NT2/D1 (cell line): ENCODE measurements at regions not wholly inside any gene's neighbourhood (a gene's known extent, or its start where the extent isn't known, plus 50 kb on each side); places are given as distances from the start of the nearest gene placed in this dataset.
A peak's percentile ranks its signal among the peaks of the same experiment; 100 is the strongest.

ENCODE experiments used
- DNase-seq: peaks from one replicate; pipeline ENCODE4 v3.0.0-alpha.2; 2011; ENCODE audit warnings: low read depth, low spot score
- H3K27me3 ChIP-seq: 2 replicates; pipeline ENCODE4 v1.6.0; 2011; ENCODE audit warnings: mild to moderate bottlenecking; ENCODE audit not compliant: insufficient read length, insufficient read depth
- H3K36me3 ChIP-seq: 2 replicates; pipeline ENCODE4 v1.6.1; 2011; ENCODE audit warnings: mild to moderate bottlenecking, low read length, mixed read lengths; ENCODE audit not compliant: insufficient read depth, insufficient read length
- H3K4me1 ChIP-seq: 2 replicates; pipeline ENCODE4 v1.5.1; 2011; ENCODE audit not compliant: insufficient read depth, insufficient read length
- H3K4me3 ChIP-seq: 2 replicates; pipeline ENCODE4 v1.5.1; 2011; ENCODE audit warnings: low read depth; ENCODE audit not compliant: insufficient read length
- H3K9ac ChIP-seq: 2 replicates; pipeline ENCODE4 v1.6.0; 2011; ENCODE audit warnings: low read depth; ENCODE audit not compliant: insufficient read length
- H3K9me3 ChIP-seq: 2 replicates; pipeline ENCODE4 v1.5.1; 2011; ENCODE audit warnings: mild to moderate bottlenecking, low read length; ENCODE audit not compliant: insufficient read depth
- SUZ12 ChIP-seq: IDR thresholded peaks from 2 replicates; pipeline ENCODE4 v1.6.1; 2011; ENCODE audit not compliant: insufficient read length, insufficient read depth; ENCODE audit errors: extremely low read depth
- YY1 ChIP-seq: IDR thresholded peaks from 2 replicates; pipeline ENCODE4 v1.6.1; 2011; ENCODE audit not compliant: insufficient read length, insufficient read depth
- ZNF274 ChIP-seq: IDR thresholded peaks from 2 replicates; pipeline ENCODE4 v1.6.1; 2011; ENCODE audit warnings: mild to moderate bottlenecking, low read depth, low read length

GRCh38 chr3:40845447-40845846, 320.7 kb downstream of the ZNF621 start:
- Histone ChIP-seq H3K4me3 (no peak overlapping the region), H3K27me3 (no peaks in the 10 kb centered on the region), H3K9ac (no peak overlapping the region), H3K9me3 (peaks cover 17% of the 10 kb centered on the region), H3K4me1 (peaks cover 10% of the 10 kb centered on the region), H3K36me3 (no peaks in the 10 kb centered on the region)
- no peak for TF ChIP-seq YY1
- no peak for TF ChIP-seq ZNF274
- TF ChIP-seq SUZ12 = no peak
- DNase-seq = no peak

- DNase-seq = no peak
- H3K9me3 ChIP-seq = peaks cover 17% of the 10 kb centered on the region
- no peaks in the 10 kb centered on the region for H3K36me3 ChIP-seq
- H3K4me3 ChIP-seq = no peak overlapping the region
- peaks cover 10% of the 10 kb centered on the region for H3K4me1 ChIP-seq
- TF ChIP-seq YY1 = no peak
- TF ChIP-seq ZNF274 = no peak
- TF ChIP-seq SUZ12 = no peak
- no peaks in the 10 kb centered on the region for H3K27me3 ChIP-seq
- H3K9ac ChIP-seq = no peak overlapping the region
These were observed 321.2 kb downstream of the ZNF621 start for GRCh38 chr3:40845916-40846315.

- no peak for TF ChIP-seq ZNF274
- TF ChIP-seq YY1 = no peak
- TF ChIP-seq SUZ12 = no peak
- Histone ChIP-seq H3K9me3 (peaks cover 17% of the 10 kb centered on the region), H3K4me1 (peaks cover 10% of the 10 kb centered on the region), H3K36me3 (no peaks in the 10 kb centered on the region), H3K4me3 (no peak overlapping the region), H3K9ac (no peak overlapping the region), H3K27me3 (no peaks in the 10 kb centered on the region)
- DNase-seq = no peak
These were observed 321.7 kb downstream of the ZNF621 start for GRCh38 chr3:40846451-40846850.

GRCh38 chr3:40847551-40847992, 322.8 kb downstream of the ZNF621 start:
- no peak for TF ChIP-seq ZNF274
- Histone ChIP-seq H3K9me3 (peaks cover 17% of the 10 kb centered on the region), H3K36me3 (no peaks in the 10 kb centered on the region), H3K27me3 (no peaks in the 10 kb centered on the region), H3K9ac (peak overlapping the region; percentile 52), H3K4me1 (peaks cover 10% of the 10 kb centered on the region), H3K4me3 (no peak overlapping the region)
- DNase-seq = peak; percentile 93

GRCh38 chr3:40848421-40848820, 323.7 kb downstream of the ZNF621 start:
- TF ChIP-seq YY1 = no peak
- no peak for TF ChIP-seq SUZ12
- no peak for TF ChIP-seq ZNF274
- H3K27me3 ChIP-seq = no peaks in the 10 kb centered on the region
- no peak overlapping the region for H3K4me3 ChIP-seq
- no peaks in the 10 kb centered on the region for H3K36me3 ChIP-seq
- H3K9me3 ChIP-seq = peaks cover 17% of the 10 kb centered on the region
- no peak for DNase-seq
- H3K9ac ChIP-seq = no peak overlapping the region
- H3K4me1 ChIP-seq = peaks cover 9% of the 10 kb centered on the region

GRCh38 chr3:40850861-40851260, 326.1 kb downstream of the ZNF621 start:
- Histone ChIP-seq H3K9me3 (peaks cover 7% of the 10 kb centered on the region), H3K4me3 (no peak overlapping the region), H3K36me3 (no peaks in the 10 kb centered on the region), H3K27me3 (no peaks in the 10 kb centered on the region), H3K4me1 (peaks cover 7% of the 10 kb centered on the region), H3K9ac (no peak overlapping the region)
- TF ChIP-seq ZNF274 = no peak
- no peak for TF ChIP-seq SUZ12
- no peak for TF ChIP-seq YY1
- DNase-seq = no peak

GRCh38 chr3:40851836-40852235, 327.1 kb downstream of the ZNF621 start:
- H3K9me3 ChIP-seq = no peaks in the 10 kb centered on the region
- H3K4me1 ChIP-seq = peaks cover 7% of the 10 kb centered on the region
- no peaks in the 10 kb centered on the region for H3K27me3 ChIP-seq

GRCh38 chr3:40852712-40853111, 328.0 kb downstream of the ZNF621 start:
- Histone ChIP-seq H3K9me3 (no peaks in the 10 kb centered on the region), H3K9ac (no peak overlapping the region), H3K4me3 (no peak overlapping the region), H3K36me3 (no peaks in the 10 kb centered on the region), H3K27me3 (no peaks in the 10 kb centered on the region), H3K4me1 (peaks cover 5% of the 10 kb centered on the region)
- no peak for DNase-seq
- TF ChIP-seq YY1 = no peak
- no peak for TF ChIP-seq ZNF274
- no peak for TF ChIP-seq SUZ12

More at GRCh38 chr3:40851836-40852235, 327.1 kb downstream of the ZNF621 start:
- no peak for TF ChIP-seq SUZ12
- TF ChIP-seq YY1 = no peak
- no peak for TF ChIP-seq ZNF274
- Histone ChIP-seq H3K4me3 (no peak overlapping the region), H3K9ac (no peak overlapping the region), H3K36me3 (no peaks in the 10 kb centered on the region)
- DNase-seq = no peak
